ENCODE measurements at regions not wholly inside any gene's neighbourhood (a gene's known extent, or its start where the extent isn't known, plus 50 kb on each side); places are given as distances from the start of the nearest gene placed in this dataset.

DNA sequence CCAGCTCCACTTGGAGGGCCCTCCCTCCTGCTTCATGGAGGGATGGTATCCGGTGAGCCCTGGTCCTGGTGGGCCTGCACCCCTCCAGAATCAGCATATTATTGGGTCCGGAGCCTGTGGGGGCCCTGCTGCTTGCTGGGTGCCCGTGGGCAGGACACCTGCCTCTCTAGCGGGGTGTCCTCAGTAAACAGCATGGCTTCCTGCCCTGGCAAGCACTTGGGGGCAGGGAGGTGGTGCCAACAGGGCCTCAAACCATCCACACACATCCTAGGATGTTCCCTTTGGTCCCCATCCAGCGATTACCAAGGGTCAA lies 108.3 kb downstream of the CTTN start:
- no peak overlapping the region for H3K4me3 ChIP-seq (ENCODE audit: low read length)
- DNase-seq (ENCODE audit: low read depth) = no peak
- TF ChIP-seq, protein P1, sequence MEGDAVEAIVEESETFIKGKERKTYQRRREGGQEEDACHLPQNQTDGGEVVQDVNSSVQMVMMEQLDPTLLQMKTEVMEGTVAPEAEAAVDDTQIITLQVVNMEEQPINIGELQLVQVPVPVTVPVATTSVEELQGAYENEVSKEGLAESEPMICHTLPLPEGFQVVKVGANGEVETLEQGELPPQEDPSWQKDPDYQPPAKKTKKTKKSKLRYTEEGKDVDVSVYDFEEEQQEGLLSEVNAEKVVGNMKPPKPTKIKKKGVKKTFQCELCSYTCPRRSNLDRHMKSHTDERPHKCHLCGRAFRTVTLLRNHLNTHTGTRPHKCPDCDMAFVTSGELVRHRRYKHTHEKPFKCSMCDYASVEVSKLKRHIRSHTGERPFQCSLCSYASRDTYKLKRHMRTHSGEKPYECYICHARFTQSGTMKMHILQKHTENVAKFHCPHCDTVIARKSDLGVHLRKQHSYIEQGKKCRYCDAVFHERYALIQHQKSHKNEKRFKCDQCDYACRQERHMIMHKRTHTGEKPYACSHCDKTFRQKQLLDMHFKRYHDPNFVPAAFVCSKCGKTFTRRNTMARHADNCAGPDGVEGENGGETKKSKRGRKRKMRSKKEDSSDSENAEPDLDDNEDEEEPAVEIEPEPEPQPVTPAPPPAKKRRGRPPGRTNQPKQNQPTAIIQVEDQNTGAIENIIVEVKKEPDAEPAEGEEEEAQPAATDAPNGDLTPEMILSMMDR (conservative IDR thresholded peaks at IDR 0.05; ENCODE audit: low read length) = no peak

DNA sequence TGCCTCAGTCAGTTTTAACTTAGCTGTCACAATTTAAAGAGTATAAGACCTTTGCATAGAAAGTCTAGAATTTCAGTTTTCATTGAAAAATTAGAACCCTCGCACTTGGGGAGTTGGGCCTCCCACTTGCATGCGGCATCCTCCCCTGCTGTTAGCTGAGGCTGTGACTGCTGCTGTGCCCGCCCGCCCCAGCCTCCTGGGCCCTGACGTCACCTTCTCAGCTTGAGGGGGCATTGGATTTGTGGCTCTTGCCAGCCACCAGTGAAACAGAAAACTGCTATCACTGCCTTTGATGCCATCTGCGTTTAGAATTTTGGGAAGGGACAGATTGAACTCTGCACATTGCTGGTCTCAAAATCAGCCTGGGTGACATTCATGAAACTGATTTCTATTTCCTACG lies 108.7 kb downstream of the CTTN start:
- H3K4me3 ChIP-seq (ENCODE audit: low read length) = no peak overlapping the region
- no peak for DNase-seq (ENCODE audit: low read depth)
- TF ChIP-seq, protein P1 (conservative IDR thresholded peaks at IDR 0.05; ENCODE audit: low read length) = no peak

DNA sequence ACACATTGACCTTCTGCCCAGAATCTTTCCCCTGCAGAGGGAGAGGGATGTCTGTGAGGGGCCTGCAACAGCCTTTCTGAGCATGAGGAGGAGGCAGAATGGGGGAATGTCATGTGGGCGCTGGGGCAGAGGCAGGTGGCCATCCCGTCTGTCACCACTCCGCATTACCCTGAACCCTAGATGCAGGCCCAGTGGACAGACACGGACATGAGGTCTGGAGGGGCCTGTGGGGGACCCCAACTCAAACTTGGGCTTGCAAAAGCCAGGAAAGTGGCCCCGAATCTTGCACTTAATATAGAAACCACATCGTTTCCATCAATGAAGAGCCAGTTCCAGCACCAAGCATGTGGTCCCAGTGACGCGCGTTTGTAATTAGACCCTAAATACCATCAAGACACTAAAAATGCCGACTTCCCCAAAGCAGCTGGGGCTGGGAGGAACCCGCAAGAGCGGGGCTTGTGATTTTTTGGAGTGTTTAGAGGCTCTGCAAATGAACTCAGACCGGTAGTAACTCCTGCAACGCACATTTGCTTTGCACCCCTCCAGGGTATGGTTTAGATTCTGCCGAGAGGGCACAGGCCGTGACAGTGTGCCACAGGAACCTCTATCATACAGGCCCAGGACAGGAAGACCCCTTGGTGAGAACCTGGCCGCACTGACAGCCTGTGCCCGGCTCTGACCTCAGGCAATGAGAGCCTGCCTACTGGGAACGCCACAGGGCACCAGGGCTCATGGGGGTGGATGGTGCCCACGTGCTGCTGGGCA lies 109.3 kb downstream of the CTTN start:
- TF ChIP-seq, protein P1 (conservative IDR thresholded peaks at IDR 0.05; ENCODE audit: low read length) = no peak

DNA sequence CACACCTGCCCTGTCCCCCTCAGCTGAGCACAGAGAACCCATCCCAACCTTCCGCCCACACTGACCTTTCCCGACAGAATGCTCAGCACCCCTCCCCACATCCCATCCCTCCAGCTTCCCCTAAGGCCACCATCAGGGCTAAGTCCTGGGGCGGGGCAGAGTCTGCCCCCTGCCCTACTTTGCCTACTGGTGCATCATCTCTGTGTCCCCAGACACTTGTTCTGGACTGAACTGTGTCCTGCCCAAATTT lies 109.8 kb downstream of the CTTN start:
- DNase-seq (ENCODE audit: low read depth) = no peak
- TF ChIP-seq, protein P1 (conservative IDR thresholded peaks at IDR 0.05; ENCODE audit: low read length) = no peak
- H3K4me3 ChIP-seq (ENCODE audit: low read length) = no peak overlapping the region

More for the DNA sequence above, 109.3 kb downstream of the CTTN start:
- DNase-seq (ENCODE audit: low read depth) = no peak
- H3K4me3 ChIP-seq (ENCODE audit: low read length) = no peak overlapping the region

DNA sequence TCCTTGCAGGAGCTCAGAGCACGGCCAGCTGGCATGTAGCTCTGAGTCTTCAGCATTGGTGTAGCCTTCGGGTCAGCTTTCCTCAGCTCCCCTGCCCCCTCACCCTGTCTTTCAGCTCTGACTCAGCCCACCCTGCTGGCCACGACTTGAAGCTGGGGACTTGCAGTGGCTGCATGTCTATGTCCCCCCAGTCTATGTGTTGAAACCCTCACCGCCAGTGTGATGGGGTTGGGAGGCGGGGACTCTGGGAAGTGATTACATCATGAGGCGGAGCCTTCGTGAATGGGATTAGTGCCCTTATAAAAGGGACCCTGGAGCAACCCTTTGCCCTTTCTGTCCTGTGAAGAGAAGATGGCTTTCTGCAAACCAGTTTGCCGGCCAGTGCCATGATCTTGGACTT lies 111.1 kb downstream of the CTTN start:
- DNase-seq (ENCODE audit: low read depth) = no peak
- no peak overlapping the region for H3K4me3 ChIP-seq (ENCODE audit: low read length)
- TF ChIP-seq, protein P1 (conservative IDR thresholded peaks at IDR 0.05; ENCODE audit: low read length) = no peak

DNA sequence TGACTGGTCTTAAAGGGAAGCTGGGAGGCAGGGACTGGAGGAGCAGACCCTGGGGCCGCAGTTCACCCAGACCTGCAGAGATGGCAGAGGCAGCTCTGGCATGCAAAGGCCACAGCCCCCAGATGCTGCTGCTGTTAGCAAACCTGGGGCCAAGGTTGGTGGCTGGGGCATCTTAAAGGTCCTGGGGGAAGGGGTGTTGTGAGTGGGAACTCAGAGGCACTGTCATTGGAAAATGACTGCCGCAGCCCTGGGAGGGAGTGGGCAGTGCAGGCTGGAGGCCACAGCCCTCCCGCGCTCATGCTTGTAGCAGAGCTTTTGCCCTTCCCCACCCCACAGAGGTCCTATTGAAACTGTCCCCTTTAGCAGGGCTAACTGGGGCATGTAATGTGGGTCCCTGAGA lies 111.8 kb downstream of the CTTN start:
- TF ChIP-seq, protein P1 (conservative IDR thresholded peaks at IDR 0.05; ENCODE audit: low read length) = no peak
- no peak for DNase-seq (ENCODE audit: low read depth)
- no peak overlapping the region for H3K4me3 ChIP-seq (ENCODE audit: low read length)

DNA sequence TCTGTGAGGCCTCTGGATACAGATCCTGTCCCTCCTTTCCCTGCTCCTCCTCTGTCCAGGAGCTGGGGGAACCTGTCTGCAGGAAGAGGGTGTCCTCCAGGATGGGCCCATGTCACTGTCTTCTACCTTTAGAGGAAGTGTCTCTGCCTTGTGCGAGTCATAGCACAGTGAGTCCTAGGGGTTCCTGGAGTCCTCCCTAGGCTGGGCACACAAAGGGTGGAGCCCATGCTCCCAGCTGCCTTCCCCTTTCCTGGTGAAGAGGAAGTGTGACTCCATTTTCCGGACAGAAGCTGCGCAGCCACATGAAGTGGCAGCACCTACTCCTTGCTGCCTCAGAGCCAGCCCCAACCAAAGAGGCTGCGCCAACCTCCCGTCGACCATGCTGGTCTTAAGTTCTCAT lies 112.2 kb downstream of the CTTN start:
- H3K4me3 ChIP-seq (ENCODE audit: low read length) = no peak overlapping the region
- TF ChIP-seq, protein P1 (conservative IDR thresholded peaks at IDR 0.05; ENCODE audit: low read length) = no peak
- DNase-seq (ENCODE audit: low read depth) = no peak
